Hepatocyte (in vitro differentiated cells): ENCODE measurements at regions not wholly inside any gene's neighbourhood (a gene's known extent, or its start where the extent isn't known, plus 50 kb on each side); places are given as distances from the start of the nearest gene placed in this dataset.

Source experiments
- DNase-seq: peaks from one replicate; pipeline ENCODE4 v3.0.0-alpha.2; 2016; ENCODE audit warnings: low spot score
- H2AFZ ChIP-seq: fragments of 200-600 bp; sonication (generic); 2 replicates; pipeline ENCODE4 v1.6.0; 2016; ENCODE audit warnings: antibody characterized with exemption, mild to moderate bottlenecking
- H3K27ac ChIP-seq: fragments of 200-600 bp; sonication (generic); 2 replicates; pipeline ENCODE4 v1.5.1; 2016; ENCODE audit warnings: mild to moderate bottlenecking
- H3K27me3 ChIP-seq: fragments of 200-600 bp; sonication (generic); 2 replicates; pipeline ENCODE4 v1.6.1; 2016
- H3K36me3 ChIP-seq: fragments of 200-600 bp; sonication (generic); replicated peaks from 2 replicates; pipeline ENCODE4 v1.5.1; 2016; ENCODE audit warnings: low read depth; ENCODE audit not compliant: insufficient read depth
- H3K4me1 ChIP-seq: fragments of 200-600 bp; sonication (generic); 2 replicates; pipeline ENCODE4 v1.5.1; 2016; ENCODE audit warnings: mild to moderate bottlenecking, moderate library complexity; ENCODE audit not compliant: insufficient read depth
- H3K4me2 ChIP-seq: fragments of 200-600 bp; sonication (generic); 2 replicates; pipeline ENCODE4 v1.6.0; 2016
- H3K4me3 ChIP-seq: fragments of 200-600 bp; sonication (generic); 2 replicates; pipeline ENCODE4 v1.5.1; 2016; ENCODE audit warnings: mild to moderate bottlenecking
- H3K79me2 ChIP-seq: fragments of 200-600 bp; sonication (generic); 2 replicates; pipeline ENCODE4 v1.6.0; 2017; ENCODE audit warnings: mild to moderate bottlenecking
- H3K9me2 ChIP-seq: fragments of 200-600 bp; sonication (generic); replicated peaks from 2 replicates; pipeline ENCODE4 v1.6.0; 2017; ENCODE audit warnings: mild to moderate bottlenecking; ENCODE audit not compliant: insufficient read depth
- H3K9me3 ChIP-seq: fragments of 200-600 bp; sonication (generic); 2 replicates; pipeline ENCODE4 v1.5.1; 2016; ENCODE audit warnings: low read depth, mild to moderate bottlenecking
- H4K20me1 ChIP-seq: fragments of 200-600 bp; sonication (generic); 2 replicates; pipeline ENCODE4 v1.6.0; 2016; ENCODE audit warnings: mild to moderate bottlenecking; ENCODE audit not compliant: insufficient read depth, poor library complexity, severe bottlenecking
- EZH2 ChIP-seq: fragments of 200-600 bp; sonication (generic); IDR thresholded peaks from 2 replicates; pipeline ENCODE4 v1.6.1; 2016; ENCODE audit warnings: antibody characterized with exemption, mild to moderate bottlenecking, borderline replicate concordance
- EZH2phosphoT487 ChIP-seq: fragments of 200-600 bp; sonication (generic); IDR thresholded peaks from one replicate; pipeline ENCODE4 v1.6.1; 2018; ENCODE audit warnings: antibody characterized with exemption, mild to moderate bottlenecking, low read depth, moderate library complexity; ENCODE audit not compliant: unreplicated experiment, severe bottlenecking
- WGBS: methylation state at CpG from one replicate; pipeline ENCODE4 v1.1.6; 2016; ENCODE audit warnings: low lambda C conversion rate; ENCODE audit errors: missing lambda C conversion rate; 5-methylcytosine and 5-hydroxymethylcytosine counted together
- TF ChIP-seq, protein P1 (sequence below): fragments of 200-600 bp; sonication (generic); IDR thresholded peaks from 2 replicates; pipeline ENCODE4 v1.5.1; 2016; ENCODE audit warnings: antibody characterized with exemption, mild to moderate bottlenecking; ENCODE audit not compliant: poor library complexity

- Histone ChIP-seq H3K9me3 (no peaks in the 10 kb centered on the region), H3K4me3 (no peak overlapping the region), H4K20me1 (no peaks in the 10 kb centered on the region), H3K27me3 (no peaks in the 10 kb centered on the region), H3K36me3 (no peaks in the 10 kb centered on the region), H3K79me2 (no peaks in the 10 kb centered on the region), H3K27ac (no peak overlapping the region), H3K9me2 (no peaks in the 10 kb centered on the region), H2AFZ (no peak overlapping the region), H3K4me1 (no peaks in the 10 kb centered on the region), H3K4me2 (no peak overlapping the region)
- TF ChIP-seq, protein P1, sequence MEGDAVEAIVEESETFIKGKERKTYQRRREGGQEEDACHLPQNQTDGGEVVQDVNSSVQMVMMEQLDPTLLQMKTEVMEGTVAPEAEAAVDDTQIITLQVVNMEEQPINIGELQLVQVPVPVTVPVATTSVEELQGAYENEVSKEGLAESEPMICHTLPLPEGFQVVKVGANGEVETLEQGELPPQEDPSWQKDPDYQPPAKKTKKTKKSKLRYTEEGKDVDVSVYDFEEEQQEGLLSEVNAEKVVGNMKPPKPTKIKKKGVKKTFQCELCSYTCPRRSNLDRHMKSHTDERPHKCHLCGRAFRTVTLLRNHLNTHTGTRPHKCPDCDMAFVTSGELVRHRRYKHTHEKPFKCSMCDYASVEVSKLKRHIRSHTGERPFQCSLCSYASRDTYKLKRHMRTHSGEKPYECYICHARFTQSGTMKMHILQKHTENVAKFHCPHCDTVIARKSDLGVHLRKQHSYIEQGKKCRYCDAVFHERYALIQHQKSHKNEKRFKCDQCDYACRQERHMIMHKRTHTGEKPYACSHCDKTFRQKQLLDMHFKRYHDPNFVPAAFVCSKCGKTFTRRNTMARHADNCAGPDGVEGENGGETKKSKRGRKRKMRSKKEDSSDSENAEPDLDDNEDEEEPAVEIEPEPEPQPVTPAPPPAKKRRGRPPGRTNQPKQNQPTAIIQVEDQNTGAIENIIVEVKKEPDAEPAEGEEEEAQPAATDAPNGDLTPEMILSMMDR, result no peak
- TF ChIP-seq EZH2 (no peak), EZH2phosphoT487 (no peak)
- DNase-seq, result no peak
These were observed 68.8 kb upstream of the DPP10 start for GRCh38 chr2:114373591-114373990.

- no peak overlapping the region for H3K27ac ChIP-seq
- no peaks in the 10 kb centered on the region for H3K27me3 ChIP-seq
- H3K4me2 ChIP-seq, result no peak overlapping the region
- no peak overlapping the region for H3K4me3 ChIP-seq
- no peaks in the 10 kb centered on the region for H3K36me3 ChIP-seq
- no peaks in the 10 kb centered on the region for H4K20me1 ChIP-seq
- no peaks in the 10 kb centered on the region for H3K4me1 ChIP-seq
- DNase-seq, result no peak
- no peaks in the 10 kb centered on the region for H3K79me2 ChIP-seq
- TF ChIP-seq EZH2 (no peak), EZH2phosphoT487 (no peak)
- TF ChIP-seq, protein P1, result no peak
- WGBS, result 82% methylated on average over 4 of the region's 4 CpGs
- no peak overlapping the region for H2AFZ ChIP-seq
- H3K9me2 ChIP-seq, result no peaks in the 10 kb centered on the region
- H3K9me3 ChIP-seq, result no peaks in the 10 kb centered on the region
These were observed 58.0 kb upstream of the DPP10 start for GRCh38 chr2:114384441-114384840.

- Histone ChIP-seq H3K4me1 (no peaks in the 10 kb centered on the region), H3K27ac (no peak overlapping the region), H3K9me2 (no peaks in the 10 kb centered on the region), H2AFZ (no peak overlapping the region), H4K20me1 (no peaks in the 10 kb centered on the region), H3K9me3 (no peaks in the 10 kb centered on the region), H3K79me2 (no peaks in the 10 kb centered on the region), H3K4me3 (no peak overlapping the region), H3K36me3 (no peaks in the 10 kb centered on the region), H3K27me3 (no peaks in the 10 kb centered on the region), H3K4me2 (no peak overlapping the region)
- TF ChIP-seq EZH2phosphoT487 (no peak), EZH2 (no peak)
- TF ChIP-seq, protein P1, result no peak
- DNase-seq, result no peak
- WGBS, result 84% methylated on average over 4 of the region's 4 CpGs
These were observed 53.4 kb upstream of the DPP10 start for GRCh38 chr2:114389021-114389420.
